CD4-positive, alpha-beta T cell treated with Interleukin-4 for 4 hours (primary cell): ENCODE measurements at regions not wholly inside any gene's neighbourhood (a gene's known extent, or its start where the extent isn't known, plus 50 kb on each side); places are given as distances from the start of the nearest gene placed in this dataset.

ENCODE experiments used
- DNase-seq: peaks from one replicate; pipeline ENCODE4 v3.0.0-alpha.2; 2020

DNA sequence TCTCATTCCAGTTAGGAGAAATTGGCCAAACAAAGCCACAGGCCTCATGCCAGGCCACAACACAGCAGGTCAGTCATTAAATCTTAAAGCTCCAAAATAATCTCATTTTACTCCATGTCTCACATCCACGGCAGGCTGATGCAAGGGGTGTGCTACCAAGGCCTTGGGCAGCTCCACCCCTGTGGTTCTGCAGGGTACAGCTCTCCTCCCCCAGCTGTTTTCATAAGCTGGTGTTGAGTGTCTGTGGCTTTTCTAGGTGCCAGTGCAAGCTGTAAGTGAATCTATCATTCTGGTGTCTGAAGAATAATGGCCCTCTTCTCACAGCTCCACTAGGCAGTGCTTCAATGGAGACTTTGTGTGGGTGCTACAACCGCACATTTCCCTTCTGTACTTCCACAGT, 949.2 kb downstream of the TECRL start:
- no peak for DNase-seq

DNA sequence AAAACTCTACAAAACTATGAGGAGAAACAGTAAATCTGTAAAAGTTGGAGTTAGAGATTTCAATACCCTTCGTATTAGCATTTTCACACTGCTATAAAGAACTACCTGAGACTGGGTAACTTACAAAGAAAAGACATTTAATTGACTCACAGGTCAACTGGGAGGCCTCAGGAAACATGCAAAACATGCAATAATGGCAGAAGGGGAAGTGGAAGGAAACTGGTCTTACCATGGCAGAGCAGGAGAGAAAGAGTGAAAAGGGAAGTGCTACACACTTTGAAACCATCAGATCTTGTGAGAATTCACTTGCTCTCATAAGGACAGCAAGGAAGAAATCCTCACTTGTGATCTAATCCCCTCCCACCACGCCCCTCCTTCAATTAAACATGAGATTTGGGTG, 949.9 kb downstream of the TECRL start:
- no peak for DNase-seq

DNA sequence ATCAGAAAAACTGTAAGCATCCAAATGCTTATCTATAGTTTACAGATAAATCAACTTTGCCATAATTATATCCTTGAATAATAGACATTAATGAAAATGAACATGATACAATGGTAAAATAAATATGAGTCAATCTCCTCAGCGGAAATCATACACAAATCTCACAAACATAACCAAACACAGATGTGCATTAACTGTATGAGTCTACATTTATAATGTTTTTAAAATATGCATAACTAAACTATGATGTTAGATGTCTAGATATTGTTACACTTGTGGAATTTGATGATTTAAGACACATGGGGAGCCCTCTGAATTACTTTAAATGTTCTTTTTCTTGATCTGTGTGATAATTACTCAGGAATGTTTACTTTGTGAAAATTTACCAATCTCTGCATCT, 951.2 kb downstream of the TECRL start:
- DNase-seq, result no peak

GRCh38 chr4:63440236-63440635, 969.0 kb downstream of the TECRL start:
- DNase-seq, result no peak

GRCh38 chr4:63430105-63430504, 979.1 kb downstream of the TECRL start:
- no peak for DNase-seq

- DNase-seq, result no peak
Observed at GRCh38 chr4:63396269-63396668, 1013.0 kb downstream of the TECRL start.

DNA sequence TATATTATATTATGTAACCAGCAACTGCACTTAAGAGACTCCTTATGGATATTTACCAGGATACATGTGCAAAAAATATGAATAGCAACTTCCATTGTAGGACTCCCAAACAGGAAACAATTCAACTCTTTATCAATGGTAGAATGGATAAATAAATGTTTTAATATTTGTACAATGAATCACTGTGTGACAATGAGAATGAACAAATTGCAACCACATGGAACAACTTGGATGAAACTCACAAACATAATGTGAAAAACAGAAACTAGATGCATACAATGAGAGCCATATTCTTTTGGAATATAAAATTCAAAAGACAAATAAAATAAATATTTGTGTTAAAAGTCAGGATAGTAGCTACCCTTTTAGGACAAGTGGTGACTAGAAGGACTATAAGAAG, 1015.7 kb downstream of the TECRL start:
- no peak for DNase-seq

- no peak for DNase-seq
Observed at GRCh38 chr4:63379750-63380522, 1029.3 kb downstream of the TECRL start.

GRCh38 chr4:63371001-63371400, 1038.2 kb downstream of the TECRL start:
- DNase-seq, result no peak

DNA sequence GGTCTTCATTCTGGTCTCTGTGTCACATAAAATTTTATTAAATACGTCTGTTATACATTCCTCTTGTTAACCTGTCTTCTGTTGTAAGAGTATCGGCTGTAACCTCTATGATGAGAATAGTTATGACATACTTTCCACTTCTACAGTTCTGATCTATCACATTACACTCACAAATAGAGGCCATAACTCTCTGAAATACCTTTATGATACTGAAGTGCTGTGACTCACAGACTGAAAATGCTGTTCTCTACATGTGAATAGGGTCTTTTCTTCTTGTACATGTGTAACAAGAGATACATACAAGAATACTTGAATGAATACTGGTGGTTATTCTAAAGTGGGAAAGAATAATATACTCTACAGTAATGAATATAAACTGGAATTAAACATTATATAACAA, 1047.6 kb downstream of the TECRL start:
- no peak for DNase-seq

- no peak for DNase-seq
Observed at GRCh38 chr4:63361066-63361465, 1048.2 kb downstream of the TECRL start.

DNA sequence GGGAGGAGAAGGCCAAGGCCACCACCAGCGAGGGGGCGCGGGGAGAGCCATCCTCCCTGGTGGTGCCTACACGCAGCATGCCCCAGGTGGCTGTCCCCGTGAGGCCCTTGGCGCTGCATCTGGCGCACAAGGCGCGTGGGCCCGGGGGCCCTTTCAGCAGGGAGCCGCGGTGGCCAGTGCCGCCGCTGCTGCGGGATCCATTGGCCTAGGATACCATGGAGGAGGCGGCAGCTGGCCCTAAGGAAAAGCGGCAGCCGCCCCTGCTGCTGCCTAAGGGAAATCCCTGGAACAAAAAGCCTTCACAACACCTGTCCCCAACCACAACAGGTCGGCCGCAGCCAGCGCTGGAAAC, 1059.6 kb downstream of the TECRL start:
- DNase-seq, result no peak

DNA sequence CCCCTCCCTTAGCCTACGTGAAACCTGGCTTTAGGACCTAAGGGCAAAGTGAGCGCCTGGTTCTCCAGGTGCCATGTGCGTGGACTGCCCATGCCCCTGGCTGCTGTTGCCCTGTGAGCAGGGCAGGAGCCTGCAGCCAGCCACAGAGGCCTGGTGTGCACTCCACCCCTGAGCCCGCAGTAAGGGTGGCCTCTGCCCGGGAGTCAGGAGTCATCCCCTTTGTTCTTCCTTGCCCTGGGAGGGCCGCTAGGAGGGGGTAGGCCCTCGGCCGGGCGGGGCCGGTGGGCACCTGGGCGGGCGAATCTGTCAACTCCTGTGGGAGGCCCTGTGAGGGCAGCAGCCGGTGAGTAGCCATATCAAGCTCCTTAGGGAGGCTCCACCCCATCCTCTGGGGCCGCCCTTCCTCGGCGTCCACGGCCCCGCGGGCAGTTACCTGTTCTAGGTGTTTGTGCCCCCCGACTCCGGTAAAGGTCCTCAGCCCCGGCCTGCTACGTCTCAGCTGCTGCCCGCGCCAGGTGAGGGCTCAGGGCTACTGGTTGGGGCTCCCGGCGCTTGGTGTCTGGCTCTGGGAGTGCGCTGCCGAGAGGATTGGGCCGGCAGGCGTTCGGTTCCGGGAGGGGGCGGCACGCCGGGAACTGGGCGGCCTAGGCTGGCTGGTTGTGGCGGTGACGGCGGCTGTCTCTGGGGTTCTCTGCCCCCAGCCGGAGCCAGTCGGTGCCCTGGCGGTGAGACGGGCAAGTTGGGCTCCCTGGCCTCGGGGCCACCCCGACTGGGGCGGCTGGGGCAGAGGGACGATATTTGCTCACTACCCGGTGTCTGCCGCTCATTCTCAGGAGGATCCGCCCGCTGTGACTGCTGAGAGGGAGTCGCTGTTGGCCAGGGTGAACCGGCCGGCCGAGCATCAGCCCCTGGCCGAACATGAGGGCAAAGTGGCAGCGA, 1060.2 kb downstream of the TECRL start:
- DNase-seq, result no peak

- DNase-seq, result no peak
Observed at GRCh38 chr4:63325140-63325539, 1084.1 kb downstream of the TECRL start.

DNA sequence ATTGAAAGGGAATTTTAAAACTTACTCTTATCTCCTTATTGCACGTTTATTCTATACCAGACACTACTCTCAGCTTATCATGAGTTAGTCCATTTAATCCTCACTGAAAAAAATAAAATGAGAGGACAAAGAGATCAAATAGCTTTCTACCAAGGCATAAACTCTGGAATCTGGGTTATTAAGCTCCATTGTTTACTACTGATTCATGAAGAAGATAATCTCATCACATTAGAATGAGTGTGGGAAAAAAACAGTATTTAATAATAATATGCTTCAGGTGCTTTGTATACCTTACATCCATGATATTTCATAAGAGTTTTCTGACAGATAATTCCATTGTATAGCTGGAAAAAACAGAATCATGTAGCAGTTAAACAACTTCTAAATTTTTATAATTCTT, 1092.6 kb downstream of the TECRL start:
- no peak for DNase-seq

DNA sequence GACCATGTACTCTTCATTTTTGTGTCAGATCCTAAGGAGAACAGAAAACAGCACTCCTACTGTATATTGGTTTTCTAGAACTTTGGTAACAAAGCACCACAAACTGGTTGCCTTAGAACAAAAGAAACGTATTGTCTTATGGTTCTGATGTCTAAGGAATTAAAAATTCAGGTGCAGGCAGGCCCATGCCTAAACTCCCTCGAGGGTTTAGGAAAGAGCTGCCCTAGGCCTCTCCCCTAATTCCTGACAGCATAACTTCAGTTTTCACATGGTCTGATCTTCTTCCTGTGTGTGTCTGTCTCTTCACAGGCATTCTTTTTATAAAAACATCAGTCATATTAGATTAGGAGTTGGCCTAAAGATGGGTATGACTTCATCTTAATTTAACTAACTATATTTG, 1093.6 kb downstream of the TECRL start:
- no peak for DNase-seq

- no peak for DNase-seq
Observed at GRCh38 chr4:63308697-63309096, 1100.6 kb downstream of the TECRL start.

- no peak for DNase-seq
Observed at GRCh38 chr4:63302792-63303191, 1106.5 kb downstream of the TECRL start.

- DNase-seq, result no peak
Observed at GRCh38 chr4:63302078-63302477, 1107.2 kb downstream of the TECRL start.

- no peak for DNase-seq
Observed at GRCh38 chr4:63296773-63297172, 1112.5 kb downstream of the TECRL start.

- DNase-seq, result no peak
Observed at GRCh38 chr4:63275491-63275890, 1133.8 kb downstream of the TECRL start.

DNA sequence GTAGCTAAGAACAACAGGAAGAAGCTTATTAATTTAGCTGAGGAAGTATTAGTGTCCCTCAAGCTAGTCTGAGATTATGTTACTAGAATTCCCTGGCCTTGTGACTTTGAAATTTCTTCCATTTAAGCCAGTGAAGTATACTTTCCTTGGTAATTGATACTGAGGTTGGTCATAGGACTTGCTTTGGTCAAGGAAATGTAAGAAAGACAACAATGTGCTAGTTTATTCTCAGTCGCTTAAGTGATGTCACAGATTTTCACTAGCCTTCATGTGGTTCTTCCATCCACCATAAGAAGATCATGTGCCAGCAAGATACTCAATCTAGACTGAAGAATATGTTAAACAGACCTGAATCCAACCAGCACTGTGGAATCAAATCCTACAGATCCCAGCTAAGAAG, 1140.1 kb downstream of the TECRL start:
- no peak for DNase-seq

- DNase-seq, result no peak
Observed at GRCh38 chr4:63233671-63234070, 1175.6 kb downstream of the TECRL start.

DNA sequence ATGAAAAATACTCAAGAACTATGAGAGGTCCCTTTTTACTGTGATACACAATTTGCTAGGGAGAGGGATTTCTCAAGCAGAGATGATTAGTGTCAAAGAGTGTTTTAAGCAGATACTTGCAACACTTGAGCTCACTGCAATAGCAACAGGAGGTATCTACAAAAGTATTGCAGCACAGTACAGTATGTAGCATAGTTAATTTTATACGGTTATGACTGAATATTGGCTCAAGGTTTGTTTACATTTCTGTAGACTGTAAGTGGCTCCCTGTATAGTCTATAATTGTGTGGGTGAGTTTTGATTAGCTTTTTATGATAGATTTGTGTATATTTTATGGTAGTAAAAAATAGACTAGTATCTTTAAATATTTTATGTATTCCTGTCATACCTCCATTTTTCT, 1177.2 kb downstream of the TECRL start:
- no peak for DNase-seq
